GM12873 (cell line): ENCODE measurements at regions not wholly inside any gene's neighbourhood (a gene's known extent, or its start where the extent isn't known, plus 50 kb on each side); places are given as distances from the start of the nearest gene placed in this dataset.
A peak's percentile ranks its signal among the peaks of the same experiment; 100 is the strongest.

Source experiments
- TF ChIP-seq, protein P1 (sequence below): IDR thresholded peaks from 2 replicates; pipeline ENCODE4 v1.5.1; 2012; ENCODE audit warnings: low read depth, mild to moderate bottlenecking, moderate library complexity, low read length, control low read depth; ENCODE audit not compliant: insufficient read depth; ENCODE audit errors: missing control alignments

DNA sequence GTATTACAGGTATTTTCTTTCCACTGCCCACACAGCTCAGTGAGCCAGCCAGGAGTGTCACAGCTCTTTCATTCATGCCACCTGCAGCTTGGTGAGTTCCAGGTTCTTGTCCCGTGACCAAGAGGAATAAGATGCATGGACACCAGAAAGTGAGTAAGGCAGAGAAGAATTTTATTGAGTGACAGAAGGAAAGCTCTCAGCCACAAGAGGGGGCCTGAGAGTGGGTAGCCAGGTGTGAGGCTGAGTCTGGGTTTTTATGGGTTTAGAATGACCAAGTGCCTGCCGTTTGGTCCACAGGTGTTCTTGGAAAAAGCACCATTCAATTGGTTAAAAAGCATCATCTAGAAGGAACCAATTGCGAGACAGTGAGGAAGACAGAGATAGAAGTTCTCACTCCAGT, 1097.1 kb upstream of the SLC39A10 start:
- TF ChIP-seq, protein P1, sequence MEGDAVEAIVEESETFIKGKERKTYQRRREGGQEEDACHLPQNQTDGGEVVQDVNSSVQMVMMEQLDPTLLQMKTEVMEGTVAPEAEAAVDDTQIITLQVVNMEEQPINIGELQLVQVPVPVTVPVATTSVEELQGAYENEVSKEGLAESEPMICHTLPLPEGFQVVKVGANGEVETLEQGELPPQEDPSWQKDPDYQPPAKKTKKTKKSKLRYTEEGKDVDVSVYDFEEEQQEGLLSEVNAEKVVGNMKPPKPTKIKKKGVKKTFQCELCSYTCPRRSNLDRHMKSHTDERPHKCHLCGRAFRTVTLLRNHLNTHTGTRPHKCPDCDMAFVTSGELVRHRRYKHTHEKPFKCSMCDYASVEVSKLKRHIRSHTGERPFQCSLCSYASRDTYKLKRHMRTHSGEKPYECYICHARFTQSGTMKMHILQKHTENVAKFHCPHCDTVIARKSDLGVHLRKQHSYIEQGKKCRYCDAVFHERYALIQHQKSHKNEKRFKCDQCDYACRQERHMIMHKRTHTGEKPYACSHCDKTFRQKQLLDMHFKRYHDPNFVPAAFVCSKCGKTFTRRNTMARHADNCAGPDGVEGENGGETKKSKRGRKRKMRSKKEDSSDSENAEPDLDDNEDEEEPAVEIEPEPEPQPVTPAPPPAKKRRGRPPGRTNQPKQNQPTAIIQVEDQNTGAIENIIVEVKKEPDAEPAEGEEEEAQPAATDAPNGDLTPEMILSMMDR = peak; percentile 36

DNA sequence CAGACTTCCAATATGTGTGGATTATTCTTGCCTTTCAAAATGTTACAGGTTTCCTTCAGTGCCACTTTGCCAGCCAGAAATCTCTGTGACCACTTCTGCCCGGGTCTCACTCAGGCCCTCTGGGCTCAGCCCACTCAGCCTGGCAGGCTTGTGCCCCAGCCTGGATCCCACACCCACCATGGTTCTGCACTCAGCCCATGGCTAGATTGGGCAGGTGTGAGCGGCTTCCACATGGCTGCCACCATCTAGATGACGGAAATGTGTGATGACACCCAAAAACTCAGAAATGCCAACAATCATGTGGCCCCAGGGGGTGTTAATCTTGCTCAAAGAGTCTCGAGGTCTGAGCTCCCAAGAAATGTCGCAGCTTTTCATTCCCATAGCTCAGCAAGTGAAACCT, 1097.5 kb upstream of the SLC39A10 start:
- TF ChIP-seq, protein P1 = no peak

DNA sequence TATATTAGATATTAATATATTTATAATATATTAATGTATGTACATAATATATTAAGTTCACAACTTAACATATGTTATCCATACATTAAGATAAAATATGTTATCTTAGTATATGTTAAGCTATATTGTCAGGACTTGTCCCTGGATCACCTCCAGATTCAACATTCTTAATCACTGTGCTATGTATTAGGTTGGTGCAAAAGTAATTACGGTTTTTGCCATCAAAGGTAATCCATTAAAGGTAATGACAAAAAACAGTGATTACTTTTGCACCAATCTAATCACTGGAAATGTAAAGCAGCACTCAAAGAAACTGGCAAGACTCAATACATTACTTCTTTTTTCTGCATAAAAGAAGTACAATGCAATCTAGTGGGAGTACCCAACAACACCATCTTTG, 1099.0 kb upstream of the SLC39A10 start:
- TF ChIP-seq, protein P1 = no peak

DNA sequence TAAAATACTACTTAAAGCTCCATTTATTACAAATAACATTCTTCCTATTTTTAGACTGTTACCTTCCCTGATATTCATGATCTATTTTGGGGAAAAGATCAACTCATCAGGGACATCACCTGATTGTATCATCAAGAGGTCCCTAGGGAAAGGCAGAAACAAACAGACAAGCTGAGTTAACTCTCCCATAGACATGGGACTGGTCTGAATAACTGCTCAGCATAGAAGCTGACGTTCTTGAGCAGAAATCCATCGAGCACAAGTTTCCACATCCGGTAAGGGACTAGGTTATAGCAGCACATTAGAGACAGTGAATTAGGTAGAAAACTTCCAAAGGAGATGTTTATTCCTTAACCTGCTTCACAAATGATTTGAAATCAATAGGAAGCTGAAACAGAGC, 1100.4 kb upstream of the SLC39A10 start:
- TF ChIP-seq, protein P1 = no peak

DNA sequence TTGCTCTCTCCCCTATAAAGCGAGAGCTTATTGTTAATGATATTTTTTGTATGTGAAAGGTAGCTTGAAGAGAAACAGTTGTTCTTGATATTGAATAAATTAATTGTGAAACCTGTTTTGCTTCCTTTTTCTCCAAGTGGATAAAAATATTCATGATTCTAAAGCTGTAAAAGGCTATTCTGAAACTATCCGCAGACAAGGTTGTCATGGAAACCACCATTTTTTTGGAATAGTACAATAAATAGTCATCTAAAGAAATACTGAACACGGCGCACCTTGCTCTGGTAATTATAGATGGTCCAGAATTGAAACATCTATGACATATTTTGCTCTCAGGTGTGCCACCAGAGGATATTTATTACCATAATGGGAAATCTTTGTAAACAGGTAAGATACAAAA, 1103.0 kb upstream of the SLC39A10 start:
- TF ChIP-seq, protein P1 = no peak

DNA sequence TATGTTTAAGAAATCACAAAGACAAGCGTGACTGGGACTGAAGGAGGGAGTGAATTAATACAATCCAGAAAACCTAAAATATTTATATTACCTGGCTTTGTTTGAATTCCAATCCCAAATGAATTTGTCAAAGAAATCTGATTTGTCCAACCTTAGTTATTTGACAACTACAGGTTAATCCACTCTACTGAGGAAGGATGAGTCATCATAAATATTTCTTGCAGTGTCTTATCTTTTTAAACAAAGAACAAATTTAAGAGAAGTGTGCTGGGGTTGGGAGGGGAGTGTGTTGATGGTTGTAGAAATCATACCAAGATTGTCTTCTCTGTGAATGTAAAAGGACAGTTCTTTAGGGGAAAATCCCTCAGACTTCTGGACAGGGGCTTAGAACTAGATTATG, 1106.3 kb upstream of the SLC39A10 start:
- TF ChIP-seq, protein P1 = no peak

DNA sequence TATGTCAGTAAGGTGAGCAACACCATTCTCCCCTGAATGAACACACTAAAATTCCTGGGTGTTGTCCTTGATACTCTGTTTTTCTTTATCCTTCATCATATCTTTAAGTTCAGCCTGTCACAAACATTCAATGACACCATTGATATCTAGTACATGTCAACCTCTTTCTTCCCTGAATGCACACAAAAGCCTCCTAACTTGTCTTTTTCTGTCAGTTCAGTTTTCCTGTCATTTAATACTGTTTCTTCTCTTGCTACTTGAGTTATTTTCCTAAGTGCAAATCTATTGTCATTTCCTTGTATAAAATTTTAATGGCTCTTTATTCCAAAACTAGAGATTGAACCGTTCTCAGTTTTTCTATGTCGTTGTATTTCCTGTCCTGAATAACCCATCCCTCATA, 1107.6 kb upstream of the SLC39A10 start:
- TF ChIP-seq, protein P1 = no peak
